Memory B cell (primary cell): ENCODE measurements at regions not wholly inside any gene's neighbourhood (a gene's known extent, or its start where the extent isn't known, plus 50 kb on each side); places are given as distances from the start of the nearest gene placed in this dataset.
A peak's percentile ranks its signal among the peaks of the same experiment; 100 is the strongest.

ENCODE experiments used
- ATAC-seq: fragments of 150-1000 bp; cut with Tn5 transposase; 2 replicates; pipeline ENCODE4 v1.10.0; 2021; ENCODE audit warnings: low read depth, mild to moderate bottlenecking, moderate library complexity
- DNase-seq, 2 donors: peaks; one replicate each; pipeline ENCODE4 v3.0.0; 2022; ENCODE audit warnings: low spot score in 2 of 2
- H3K27ac Mint-ChIP-seq: one replicate; pipeline ENCODE4 v1.8.0; 2022; ENCODE audit warnings: mild to moderate bottlenecking, moderate library complexity, mixed read lengths
- H3K27me3 Mint-ChIP-seq: one replicate; pipeline ENCODE4 v1.8.0; 2022; ENCODE audit warnings: mixed read lengths
- H3K36me3 Mint-ChIP-seq: one replicate; pipeline ENCODE4 v1.8.0; 2022; ENCODE audit warnings: mild to moderate bottlenecking, mixed read lengths
- H3K4me1 Mint-ChIP-seq: one replicate; pipeline ENCODE4 v1.8.0; 2022; ENCODE audit warnings: mixed read lengths
- H3K4me3 Mint-ChIP-seq: one replicate; pipeline ENCODE4 v1.8.0; 2022; ENCODE audit warnings: mild to moderate bottlenecking, moderate library complexity, mixed read lengths
- H3K9me3 Mint-ChIP-seq: one replicate; pipeline ENCODE4 v1.8.0; 2022; ENCODE audit warnings: mixed read lengths

DNA sequence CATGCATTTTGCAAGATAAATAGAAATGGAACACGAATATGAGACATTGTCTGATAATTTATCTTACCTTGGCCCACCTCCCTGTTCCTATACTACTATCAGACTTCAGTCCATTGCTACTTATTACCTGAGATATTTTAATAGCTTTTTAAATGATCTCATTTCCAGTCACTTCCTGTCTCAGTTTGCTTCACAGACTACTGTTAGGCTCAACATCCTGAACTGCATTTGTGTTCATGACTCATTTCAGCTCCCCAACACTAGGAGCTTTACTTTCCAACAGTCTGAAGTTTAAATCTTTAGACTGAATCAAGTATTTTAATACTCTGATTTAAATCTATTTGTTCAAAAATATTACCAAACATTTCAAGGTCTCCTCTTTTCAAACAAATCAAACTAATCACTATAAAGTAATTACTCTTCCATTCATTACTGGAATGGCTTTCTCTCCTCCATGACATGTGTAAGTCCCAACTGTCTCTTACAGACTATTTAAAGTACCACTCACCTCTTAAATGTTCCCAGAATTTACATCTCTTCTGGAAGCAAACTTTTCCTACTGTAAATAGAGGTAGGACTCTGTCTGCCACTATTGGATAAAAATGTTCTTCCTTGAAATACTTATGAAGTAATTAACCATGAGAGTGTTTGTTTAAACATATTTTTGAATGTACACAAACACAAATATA, 1277.6 kb downstream of the ZPLD1 start:
- no peak for DNase-seq
- Mint-ChIP-seq H3K27me3 (no peaks in the 10 kb centered on the region), H3K36me3 (no peaks in the 10 kb centered on the region), H3K9me3 (peaks cover 1% of the 10 kb centered on the region), H3K4me1 (no peaks in the 10 kb centered on the region), H3K4me3 (no peak overlapping the region), H3K27ac (no peak overlapping the region)
- ATAC-seq: no peak

DNA sequence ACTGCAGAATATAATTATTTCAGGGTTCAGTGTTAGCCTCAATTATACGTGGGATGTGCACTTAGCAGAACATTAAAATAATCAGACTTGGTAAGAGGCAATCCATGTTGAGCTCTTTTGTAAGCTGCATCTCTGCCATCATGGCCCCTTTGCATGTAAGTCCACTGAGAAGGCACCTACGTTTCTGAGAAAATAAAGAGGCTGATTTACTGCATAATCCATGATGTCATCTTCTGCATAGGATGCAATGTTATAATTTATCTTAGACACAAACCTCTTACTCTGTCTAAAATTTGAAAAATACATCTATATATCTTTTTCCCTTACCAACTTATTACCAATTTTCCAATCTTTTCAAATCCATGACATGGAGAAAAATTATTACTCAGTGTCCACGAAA, 1294.7 kb downstream of the ZPLD1 start:
- H3K27me3 Mint-ChIP-seq: no peaks in the 10 kb centered on the region
- H3K36me3 Mint-ChIP-seq: no peaks in the 10 kb centered on the region
- no peak for DNase-seq

DNA sequence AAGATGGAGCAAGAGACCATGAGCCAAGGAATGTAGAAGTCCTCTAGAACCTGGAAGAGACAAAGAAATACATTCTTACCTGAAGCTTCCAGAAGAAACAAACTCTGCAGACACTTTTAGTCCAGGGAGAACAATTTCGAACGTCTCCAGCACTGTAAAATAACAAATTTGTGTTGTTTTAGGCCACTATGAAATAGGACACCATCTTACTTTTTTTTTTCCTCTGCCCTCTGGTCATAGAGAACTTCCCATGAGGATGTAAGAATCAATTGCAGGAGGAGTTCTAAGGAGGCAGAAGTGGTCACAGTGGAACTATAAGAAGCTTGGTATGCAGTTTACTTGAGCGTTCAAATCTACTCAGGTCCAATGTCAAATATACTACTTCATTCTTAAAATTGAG, 1295.9 kb downstream of the ZPLD1 start:
- H3K36me3 Mint-ChIP-seq: no peaks in the 10 kb centered on the region
- no peaks in the 10 kb centered on the region for H3K9me3 Mint-ChIP-seq

More for the DNA sequence above, 1294.7 kb downstream of the ZPLD1 start:
- Mint-ChIP-seq H3K4me1 (no peaks in the 10 kb centered on the region), H3K4me3 (no peak overlapping the region), H3K27ac (no peak overlapping the region), H3K9me3 (no peaks in the 10 kb centered on the region)
- no peak for ATAC-seq

DNA sequence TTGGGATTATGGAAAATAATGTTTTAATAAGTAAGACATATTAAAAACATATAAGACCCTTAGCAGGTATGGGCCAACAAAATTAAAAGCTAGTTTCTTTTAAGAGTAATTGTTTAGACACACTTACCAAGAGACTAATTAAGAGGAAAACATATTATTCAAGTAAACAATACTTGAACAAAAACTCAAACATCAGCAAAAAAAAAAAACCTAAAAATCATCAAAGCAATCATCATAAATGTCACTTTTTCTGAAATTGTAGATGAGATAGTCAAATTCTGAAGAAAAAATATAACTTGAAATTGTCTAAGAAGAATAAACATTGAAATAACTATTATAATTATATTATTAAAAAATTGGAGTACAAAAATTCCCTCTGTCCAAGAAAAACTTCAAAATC, 1318.2 kb downstream of the ZPLD1 start:
- Mint-ChIP-seq H3K27ac (no peak overlapping the region), H3K9me3 (no peaks in the 10 kb centered on the region), H3K4me3 (no peak overlapping the region), H3K4me1 (no peaks in the 10 kb centered on the region), H3K27me3 (no peaks in the 10 kb centered on the region), H3K36me3 (no peaks in the 10 kb centered on the region)
- ATAC-seq: no peak
- no peak for DNase-seq

More for the DNA sequence above, 1295.9 kb downstream of the ZPLD1 start:
- Mint-ChIP-seq H3K27me3 (no peaks in the 10 kb centered on the region), H3K4me3 (no peak overlapping the region), H3K4me1 (no peaks in the 10 kb centered on the region), H3K27ac (no peak overlapping the region)
- DNase-seq (no peak), ATAC-seq (no peak)

DNA sequence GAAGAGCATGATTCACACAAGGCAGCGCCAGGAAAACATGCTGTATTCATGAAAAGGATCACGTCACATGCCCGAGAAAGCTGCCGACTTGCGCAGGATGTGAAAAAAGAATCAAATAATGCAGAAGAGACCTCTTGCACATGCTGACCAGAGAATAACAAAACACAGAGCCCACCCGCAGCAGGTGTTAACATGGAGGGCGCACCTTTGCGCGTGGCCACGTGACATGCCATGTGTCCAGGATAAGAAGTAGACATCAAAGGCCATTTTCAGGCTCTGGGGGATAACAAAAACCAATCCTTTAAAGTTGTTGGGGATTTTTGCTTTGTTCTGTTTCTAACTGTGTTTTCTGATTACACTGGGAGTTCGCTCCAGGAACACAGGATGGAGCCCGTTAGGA, 1332.8 kb downstream of the ZPLD1 start:
- Mint-ChIP-seq H3K36me3 (no peaks in the 10 kb centered on the region), H3K4me1 (no peaks in the 10 kb centered on the region), H3K27me3 (no peaks in the 10 kb centered on the region), H3K4me3 (no peak overlapping the region), H3K9me3 (peaks cover 1% of the 10 kb centered on the region), H3K27ac (no peak overlapping the region)
- ATAC-seq (no peak), DNase-seq (no peak)

DNA sequence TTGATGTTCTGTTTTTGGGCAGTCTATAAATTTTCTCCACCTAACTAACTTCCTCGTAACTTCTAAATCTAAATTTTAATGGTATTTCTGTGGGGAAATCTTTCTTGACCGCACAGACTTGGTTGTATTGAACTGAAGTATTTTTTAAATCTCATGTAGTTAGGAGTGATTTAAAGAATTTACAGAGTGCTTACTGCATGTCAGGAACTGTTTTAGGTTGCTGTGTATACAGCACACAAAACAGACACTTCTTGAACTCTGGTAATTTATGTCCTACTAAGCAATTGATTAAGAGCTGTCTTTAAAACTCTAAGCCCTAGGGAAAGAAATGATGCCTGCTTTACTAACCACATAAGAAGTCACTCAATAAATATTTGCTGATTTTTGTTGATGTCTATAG, 1350.2 kb downstream of the ZPLD1 start:
- Mint-ChIP-seq H3K27me3 (no peaks in the 10 kb centered on the region), H3K4me3 (no peak overlapping the region), H3K4me1 (no peaks in the 10 kb centered on the region), H3K27ac (no peak overlapping the region), H3K9me3 (no peaks in the 10 kb centered on the region), H3K36me3 (no peaks in the 10 kb centered on the region)
- DNase-seq (no peak), ATAC-seq (no peak)

GRCh38 chr3:103785537-103785936, 1350.7 kb downstream of the ZPLD1 start:
- H3K27me3 Mint-ChIP-seq: no peaks in the 10 kb centered on the region

DNA sequence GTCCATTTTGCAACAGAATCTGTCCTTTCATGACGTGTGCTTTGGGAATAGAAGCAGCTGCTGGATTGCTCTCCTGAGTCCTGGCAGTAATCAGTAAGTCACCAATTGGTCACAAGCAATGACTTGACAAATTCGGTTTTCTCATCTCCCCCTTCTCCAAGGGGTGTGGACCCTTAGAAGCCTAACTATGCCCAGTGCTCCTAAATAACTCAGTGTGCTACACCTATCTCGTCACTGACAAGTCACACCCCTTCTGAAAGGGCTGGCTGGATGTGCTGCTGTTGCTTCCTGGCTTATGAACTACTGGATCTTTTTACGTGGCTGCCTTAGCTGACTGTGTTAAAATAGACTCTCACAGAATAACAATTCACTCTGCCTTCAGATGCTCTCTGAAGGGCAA, 1351.5 kb downstream of the ZPLD1 start:
- H3K4me1 Mint-ChIP-seq: no peaks in the 10 kb centered on the region
- no peak for DNase-seq
- no peak for ATAC-seq

More at GRCh38 chr3:103785537-103785936, 1350.7 kb downstream of the ZPLD1 start:
- Mint-ChIP-seq H3K9me3 (no peaks in the 10 kb centered on the region), H3K4me1 (no peaks in the 10 kb centered on the region), H3K36me3 (no peaks in the 10 kb centered on the region), H3K4me3 (no peak overlapping the region), H3K27ac (no peak overlapping the region)
- DNase-seq: no peak
- no peak for ATAC-seq

GRCh38 chr3:103787164-103787871, 1352.5 kb downstream of the ZPLD1 start:
- Mint-ChIP-seq H3K4me3 (no peak overlapping the region), H3K27ac (no peak overlapping the region), H3K9me3 (no peaks in the 10 kb centered on the region), H3K27me3 (no peaks in the 10 kb centered on the region), H3K4me1 (no peaks in the 10 kb centered on the region), H3K36me3 (no peaks in the 10 kb centered on the region)
- no peak for DNase-seq
- no peak for ATAC-seq

More for the DNA sequence above, 1351.5 kb downstream of the ZPLD1 start:
- H3K27ac Mint-ChIP-seq: no peak overlapping the region
- no peaks in the 10 kb centered on the region for H3K27me3 Mint-ChIP-seq
- H3K4me3 Mint-ChIP-seq: no peak overlapping the region
- H3K9me3 Mint-ChIP-seq: no peaks in the 10 kb centered on the region
- no peaks in the 10 kb centered on the region for H3K36me3 Mint-ChIP-seq

GRCh38 chr3:103787879-103788278, 1353.1 kb downstream of the ZPLD1 start:
- no peaks in the 10 kb centered on the region for H3K4me1 Mint-ChIP-seq
- no peaks in the 10 kb centered on the region for H3K36me3 Mint-ChIP-seq
- ATAC-seq: no peak
- no peaks in the 10 kb centered on the region for H3K9me3 Mint-ChIP-seq
- no peak for DNase-seq
- H3K27me3 Mint-ChIP-seq: no peaks in the 10 kb centered on the region
- H3K27ac Mint-ChIP-seq: no peak overlapping the region
- H3K4me3 Mint-ChIP-seq: no peak overlapping the region

- DNase-seq: no peak
- H3K9me3 Mint-ChIP-seq: no peaks in the 10 kb centered on the region
- no peaks in the 10 kb centered on the region for H3K36me3 Mint-ChIP-seq
- H3K27ac Mint-ChIP-seq: no peak overlapping the region
- ATAC-seq: no peak
- no peaks in the 10 kb centered on the region for H3K4me1 Mint-ChIP-seq
- H3K27me3 Mint-ChIP-seq: no peaks in the 10 kb centered on the region
- H3K4me3 Mint-ChIP-seq: no peak overlapping the region
Observed at GRCh38 chr3:103791786-103792515, 1357.1 kb downstream of the ZPLD1 start.

DNA sequence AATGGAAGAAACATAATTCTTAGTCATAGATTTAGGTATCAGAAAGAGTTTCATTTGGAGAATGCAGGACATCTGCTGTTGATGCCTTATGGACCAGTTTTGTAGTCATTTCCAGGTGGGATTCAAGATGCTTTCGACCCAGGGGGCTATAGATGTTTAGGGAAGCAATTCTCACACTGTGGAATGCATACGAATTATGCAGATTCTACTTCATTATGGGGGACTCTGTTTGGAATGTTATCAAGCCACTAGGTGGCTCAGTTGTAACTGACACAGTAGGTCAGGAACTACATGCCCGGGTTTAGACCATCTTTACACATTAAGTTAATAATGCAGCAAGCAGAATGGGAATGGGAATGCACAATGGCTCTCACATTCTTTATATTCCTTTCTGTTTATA, 1359.8 kb downstream of the ZPLD1 start:
- DNase-seq (no peak), ATAC-seq (peak; percentile 26)

DNA sequence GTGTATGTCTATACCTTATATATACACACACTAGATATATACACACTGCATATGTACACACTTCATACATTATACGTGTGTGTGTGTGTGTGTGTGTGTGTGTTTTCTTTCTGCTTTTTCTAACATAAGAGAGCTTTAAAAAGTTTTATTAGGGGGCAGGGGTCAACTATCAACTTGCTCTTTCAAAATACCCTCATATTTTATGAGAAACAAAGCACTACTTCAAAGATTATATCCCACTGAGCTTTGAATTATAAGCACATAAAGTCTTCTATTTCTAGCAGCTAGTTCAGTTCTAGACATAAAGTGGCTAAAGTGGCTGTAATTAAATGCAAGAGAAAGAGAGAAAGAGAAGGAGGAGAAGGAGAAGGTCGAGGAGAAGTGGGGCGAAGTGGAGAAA, 1361.3 kb downstream of the ZPLD1 start:
- Mint-ChIP-seq H3K4me3 (no peak overlapping the region), H3K4me1 (no peaks in the 10 kb centered on the region), H3K27ac (no peak overlapping the region), H3K27me3 (no peaks in the 10 kb centered on the region), H3K9me3 (no peaks in the 10 kb centered on the region), H3K36me3 (no peaks in the 10 kb centered on the region)
- no peak for ATAC-seq
- DNase-seq: no peak

More for the DNA sequence above, 1359.8 kb downstream of the ZPLD1 start:
- no peaks in the 10 kb centered on the region for H3K36me3 Mint-ChIP-seq
- no peak overlapping the region for H3K4me3 Mint-ChIP-seq
- no peaks in the 10 kb centered on the region for H3K27me3 Mint-ChIP-seq
- H3K9me3 Mint-ChIP-seq: no peaks in the 10 kb centered on the region
- H3K27ac Mint-ChIP-seq: no peak overlapping the region
- no peaks in the 10 kb centered on the region for H3K4me1 Mint-ChIP-seq

GRCh38 chr3:103803787-103804186, 1369.0 kb downstream of the ZPLD1 start:
- H3K36me3 Mint-ChIP-seq: no peaks in the 10 kb centered on the region
- ATAC-seq: no peak
- H3K27ac Mint-ChIP-seq: no peak overlapping the region
- no peaks in the 10 kb centered on the region for H3K4me1 Mint-ChIP-seq
- H3K9me3 Mint-ChIP-seq: no peaks in the 10 kb centered on the region
- no peak for DNase-seq
- no peaks in the 10 kb centered on the region for H3K27me3 Mint-ChIP-seq
- H3K4me3 Mint-ChIP-seq: no peak overlapping the region
